Uterus (tissue), 2 donors: ENCODE measurements at regions not wholly inside any gene's neighbourhood (a gene's known extent, or its start where the extent isn't known, plus 50 kb on each side); places are given as distances from the start of the nearest gene placed in this dataset.

Experiments
- CTCF ChIP-seq, 4 experiments: fragments of 200-600 bp in 2 of 4; fragments of 450-650 bp in 2 of 4; sonication (generic) in 2 of 4; IDR thresholded peaks; one replicate each; pipeline ENCODE4 v1.5.1; 2016 to 2019; ENCODE audit warnings: antibody characterized with exemption in 4 of 4, mild to moderate bottlenecking in 2 of 4, moderate library complexity in 1 of 4
- POLR2A ChIP-seq, 2 donors: fragments of 450-650 bp; IDR thresholded peaks; one replicate each; pipeline ENCODE4 v1.6.1; 2016; ENCODE audit warnings: antibody characterized with exemption in 2 of 2, mild to moderate bottlenecking in 1 of 2, moderate library complexity in 1 of 2

GRCh38 chr9:80223897-80224296, 652.1 kb downstream of the TLE4 start:
- TF ChIP-seq CTCF (IDR thresholded peaks at IDR 0.05): no peak
- no peak for TF ChIP-seq POLR2A (IDR thresholded peaks at IDR 0.05)
